ENCODE measurements at regions not wholly inside any gene's neighbourhood (a gene's known extent, or its start where the extent isn't known, plus 50 kb on each side); places are given as distances from the start of the nearest gene placed in this dataset.

GRCh38 chr10:33542752-33543505 is 208.5 kb upstream of the NRP1 start:
- H3K4me3 ChIP-seq (ENCODE audit: low read length) = no peak overlapping the region
- no peak for DNase-seq (ENCODE audit: low read depth)
- no peak for TF ChIP-seq CTCF (conservative IDR thresholded peaks at IDR 0.05; ENCODE audit: low read depth, low read length)

- H3K4me3 ChIP-seq (ENCODE audit: low read length) = no peak overlapping the region
- no peak for TF ChIP-seq CTCF (conservative IDR thresholded peaks at IDR 0.05; ENCODE audit: low read depth, low read length)
- no peak for DNase-seq (ENCODE audit: low read depth)
Measured at GRCh38 chr10:33539116-33539515, 204.6 kb upstream of the NRP1 start.

- DNase-seq (ENCODE audit: low read depth) = no peak
- no peak overlapping the region for H3K4me3 ChIP-seq (ENCODE audit: low read length)
- TF ChIP-seq CTCF (conservative IDR thresholded peaks at IDR 0.05; ENCODE audit: low read depth, low read length) = no peak
Measured at GRCh38 chr10:33537066-33537465, 202.6 kb upstream of the NRP1 start.

GRCh38 chr10:33536508-33536907 is 202.0 kb upstream of the NRP1 start:
- H3K4me3 ChIP-seq (ENCODE audit: low read length) = no peak overlapping the region
- no peak for DNase-seq (ENCODE audit: low read depth)
- TF ChIP-seq CTCF (conservative IDR thresholded peaks at IDR 0.05; ENCODE audit: low read depth, low read length) = no peak

- H3K4me3 ChIP-seq (ENCODE audit: low read length) = no peak overlapping the region
- no peak for DNase-seq (ENCODE audit: low read depth)
- TF ChIP-seq CTCF (conservative IDR thresholded peaks at IDR 0.05; ENCODE audit: low read depth, low read length) = no peak
Measured at GRCh38 chr10:33535866-33536265, 201.4 kb upstream of the NRP1 start.

GRCh38 chr10:33534416-33534815 is 199.9 kb upstream of the NRP1 start:
- H3K4me3 ChIP-seq (ENCODE audit: low read length) = no peak overlapping the region
- no peak for DNase-seq (ENCODE audit: low read depth)
- no peak for TF ChIP-seq CTCF (conservative IDR thresholded peaks at IDR 0.05; ENCODE audit: low read depth, low read length)

GRCh38 chr10:33533612-33534011 is 199.1 kb upstream of the NRP1 start:
- no peak for DNase-seq (ENCODE audit: low read depth)
- no peak overlapping the region for H3K4me3 ChIP-seq (ENCODE audit: low read length)
- TF ChIP-seq CTCF (conservative IDR thresholded peaks at IDR 0.05; ENCODE audit: low read depth, low read length) = no peak
